ENCODE measurements at regions not wholly inside any gene's neighbourhood (a gene's known extent, or its start where the extent isn't known, plus 50 kb on each side); places are given as distances from the start of the nearest gene placed in this dataset.

DNA sequence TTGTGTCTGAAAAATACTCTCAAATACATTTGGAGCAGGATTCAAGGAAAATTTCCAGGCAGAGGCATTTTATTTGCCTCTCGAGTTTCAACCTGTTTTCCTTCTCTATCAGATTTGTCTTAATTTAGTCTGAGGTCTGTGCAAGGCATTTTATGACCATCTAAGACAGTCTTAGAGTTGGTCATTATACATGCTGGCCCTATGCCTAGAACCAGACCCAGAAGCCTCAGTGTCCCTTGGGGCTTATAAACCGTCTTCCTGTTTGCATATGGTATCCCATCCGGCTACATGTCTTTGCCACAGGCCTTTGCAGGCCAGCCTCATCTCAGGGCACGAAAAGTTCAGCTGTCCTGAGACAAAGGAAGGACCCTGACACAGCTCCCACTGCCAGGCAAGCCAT is 346.1 kb downstream of the SIPA1L2 start:
- DNase-seq (no peak), ATAC-seq (no peak)
- CTCF ChIA-PET = no interaction called here
- Mint-ChIP-seq H3K36me3 (no peaks in the 10 kb centered on the region), H3K27ac (no peak overlapping the region), H3K4me1 (no peaks in the 10 kb centered on the region), H3K4me3 (no peak overlapping the region), H3K9me3 (ENCODE audit: low read depth) (no peaks in the 10 kb centered on the region), H3K27me3 (peaks cover 16% of the 10 kb centered on the region)

- Mint-ChIP-seq H3K36me3 (no peaks in the 10 kb centered on the region), H3K27me3 (peaks cover 16% of the 10 kb centered on the region), H3K9me3 (ENCODE audit: low read depth) (no peaks in the 10 kb centered on the region), H3K4me3 (no peak overlapping the region), H3K27ac (no peak overlapping the region), H3K4me1 (no peaks in the 10 kb centered on the region)
- CTCF ChIA-PET = no interaction called here
- DNase-seq (no peak), ATAC-seq (no peak)
Measured at GRCh38 chr1:232282498-232282897, 347.4 kb downstream of the SIPA1L2 start.

- Mint-ChIP-seq H3K36me3 (no peaks in the 10 kb centered on the region), H3K27me3 (peaks cover 21% of the 10 kb centered on the region), H3K4me1 (no peaks in the 10 kb centered on the region), H3K9me3 (ENCODE audit: low read depth) (no peaks in the 10 kb centered on the region), H3K4me3 (no peak overlapping the region), H3K27ac (no peak overlapping the region)
- DNase-seq (no peak), ATAC-seq (no peak)
- CTCF ChIA-PET = no interaction called here
Measured at GRCh38 chr1:232280910-232281309, 349.0 kb downstream of the SIPA1L2 start.

DNA sequence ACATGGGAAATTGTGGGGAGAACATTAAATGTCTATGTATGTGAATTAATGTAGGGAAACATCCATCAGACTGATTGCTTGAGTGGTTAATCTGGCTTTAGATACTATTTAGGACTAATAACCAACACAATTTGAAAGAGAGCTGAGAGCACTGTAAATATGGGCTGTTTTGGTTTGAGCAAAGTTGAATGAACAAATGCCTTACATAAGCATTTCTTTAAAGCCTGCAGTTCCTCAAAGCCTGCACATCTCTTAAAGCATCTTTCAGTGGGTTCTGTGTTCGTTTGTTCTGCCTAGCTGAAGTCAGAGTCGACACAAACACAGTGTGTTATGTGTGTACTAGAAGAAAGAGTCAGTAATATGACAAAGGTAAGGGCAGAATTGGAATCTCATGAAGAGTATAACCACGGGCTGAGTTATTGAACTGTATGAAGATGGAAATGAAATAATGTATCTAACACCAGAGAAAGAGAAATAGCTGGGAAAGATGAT is 350.0 kb downstream of the SIPA1L2 start:
- H3K4me3 Mint-ChIP-seq = no peak overlapping the region
- ATAC-seq (no peak), DNase-seq (no peak)
- H3K36me3 Mint-ChIP-seq = no peaks in the 10 kb centered on the region
- H3K9me3 Mint-ChIP-seq (ENCODE audit: low read depth) = no peaks in the 10 kb centered on the region
- no peaks in the 10 kb centered on the region for H3K4me1 Mint-ChIP-seq
- CTCF ChIA-PET = no interaction called here
- H3K27me3 Mint-ChIP-seq = peaks cover 21% of the 10 kb centered on the region
- no peak overlapping the region for H3K27ac Mint-ChIP-seq

GRCh38 chr1:232278925-232279324 is 351.0 kb downstream of the SIPA1L2 start:
- Mint-ChIP-seq H3K4me1 (no peaks in the 10 kb centered on the region), H3K4me3 (no peak overlapping the region), H3K27ac (no peak overlapping the region), H3K9me3 (ENCODE audit: low read depth) (no peaks in the 10 kb centered on the region), H3K36me3 (no peaks in the 10 kb centered on the region), H3K27me3 (peaks cover 21% of the 10 kb centered on the region)
- DNase-seq (no peak), ATAC-seq (no peak)
- CTCF ChIA-PET = no interaction called here

GRCh38 chr1:232276651-232277050 is 353.3 kb downstream of the SIPA1L2 start:
- H3K4me3 Mint-ChIP-seq = no peak overlapping the region
- CTCF ChIA-PET = no interaction called here
- DNase-seq = no peak
- H3K9me3 Mint-ChIP-seq (ENCODE audit: low read depth) = no peaks in the 10 kb centered on the region
- H3K27ac Mint-ChIP-seq = no peak overlapping the region
- no peak for ATAC-seq
- peaks cover 18% of the 10 kb centered on the region for H3K27me3 Mint-ChIP-seq
- no peaks in the 10 kb centered on the region for H3K36me3 Mint-ChIP-seq
- no peaks in the 10 kb centered on the region for H3K4me1 Mint-ChIP-seq

GRCh38 chr1:232274999-232275710 is 354.8 kb downstream of the SIPA1L2 start:
- CTCF ChIA-PET = no interaction called here
- ATAC-seq = no peak
- no peaks in the 10 kb centered on the region for H3K4me1 Mint-ChIP-seq

DNA sequence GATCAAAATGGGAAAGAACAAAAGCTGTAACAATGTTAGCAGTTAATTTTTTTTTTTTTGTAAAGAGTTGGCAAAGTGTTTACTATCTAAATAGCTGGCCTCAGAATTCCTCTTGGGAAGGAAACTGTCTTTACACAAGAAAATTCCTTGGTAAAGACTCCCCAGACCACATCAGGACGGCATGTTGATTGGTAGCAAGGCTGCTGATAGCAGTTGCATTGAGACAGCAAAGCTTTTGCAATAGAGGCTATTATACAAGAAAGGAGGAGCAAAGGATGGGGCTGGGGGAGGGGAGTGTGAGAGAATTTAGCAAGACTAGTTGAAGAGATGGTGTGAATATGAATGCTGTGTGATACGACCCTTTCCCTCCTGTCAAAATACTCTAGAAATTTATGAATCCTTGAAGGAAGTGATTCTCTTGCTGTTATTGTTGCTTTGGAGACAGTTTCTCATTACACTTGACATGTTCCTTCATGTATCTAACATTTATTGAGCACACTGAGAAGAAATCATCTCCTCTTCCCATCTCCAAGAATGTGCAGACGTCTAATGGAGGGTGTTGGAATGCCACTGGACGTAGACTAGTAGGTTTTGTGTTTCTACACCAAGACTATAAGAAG is 355.6 kb downstream of the SIPA1L2 start:
- DNase-seq = no peak
- Mint-ChIP-seq H3K27ac (no peak overlapping the region), H3K36me3 (no peaks in the 10 kb centered on the region), H3K27me3 (peaks cover 5% of the 10 kb centered on the region), H3K9me3 (ENCODE audit: low read depth) (no peaks in the 10 kb centered on the region), H3K4me3 (no peak overlapping the region), H3K4me1 (no peaks in the 10 kb centered on the region)
- CTCF ChIA-PET = no interaction called here
- ATAC-seq = no peak

More at GRCh38 chr1:232274999-232275710, 354.8 kb downstream of the SIPA1L2 start:
- Mint-ChIP-seq H3K27ac (no peak overlapping the region), H3K4me3 (no peak overlapping the region), H3K36me3 (no peaks in the 10 kb centered on the region), H3K9me3 (ENCODE audit: low read depth) (no peaks in the 10 kb centered on the region), H3K27me3 (peaks cover 12% of the 10 kb centered on the region)
- no peak for DNase-seq

GRCh38 chr1:232273011-232273410 is 356.9 kb downstream of the SIPA1L2 start:
- H3K4me1 Mint-ChIP-seq = no peaks in the 10 kb centered on the region
- CTCF ChIA-PET = no interaction called here
- no peaks in the 10 kb centered on the region for H3K36me3 Mint-ChIP-seq
- H3K27me3 Mint-ChIP-seq = peaks cover 5% of the 10 kb centered on the region
- H3K27ac Mint-ChIP-seq = no peak overlapping the region
- ATAC-seq (no peak), DNase-seq (no peak)
- no peak overlapping the region for H3K4me3 Mint-ChIP-seq
- no peaks in the 10 kb centered on the region for H3K9me3 Mint-ChIP-seq (ENCODE audit: low read depth)

- Mint-ChIP-seq H3K9me3 (ENCODE audit: low read depth) (no peaks in the 10 kb centered on the region), H3K4me3 (no peak overlapping the region), H3K27me3 (peaks cover 5% of the 10 kb centered on the region), H3K36me3 (no peaks in the 10 kb centered on the region), H3K27ac (no peak overlapping the region), H3K4me1 (no peaks in the 10 kb centered on the region)
- no peak for DNase-seq
- ATAC-seq = no peak
- CTCF ChIA-PET = no interaction called here
Measured at GRCh38 chr1:232271991-232272589, 357.8 kb downstream of the SIPA1L2 start.

- ATAC-seq = no peak
- CTCF ChIA-PET = interaction anchor here (1.3 kb wide), 1 partner anchor 515 kb away, joined by 3 read pairs; no protein-coding TSS in a partner anchor
- DNase-seq = no peak
- Mint-ChIP-seq H3K36me3 (no peaks in the 10 kb centered on the region), H3K27ac (no peak overlapping the region), H3K4me1 (no peaks in the 10 kb centered on the region), H3K9me3 (ENCODE audit: low read depth) (no peaks in the 10 kb centered on the region), H3K27me3 (peaks cover 2% of the 10 kb centered on the region), H3K4me3 (no peak overlapping the region)
Measured at GRCh38 chr1:232271299-232271698, 358.6 kb downstream of the SIPA1L2 start.

DNA sequence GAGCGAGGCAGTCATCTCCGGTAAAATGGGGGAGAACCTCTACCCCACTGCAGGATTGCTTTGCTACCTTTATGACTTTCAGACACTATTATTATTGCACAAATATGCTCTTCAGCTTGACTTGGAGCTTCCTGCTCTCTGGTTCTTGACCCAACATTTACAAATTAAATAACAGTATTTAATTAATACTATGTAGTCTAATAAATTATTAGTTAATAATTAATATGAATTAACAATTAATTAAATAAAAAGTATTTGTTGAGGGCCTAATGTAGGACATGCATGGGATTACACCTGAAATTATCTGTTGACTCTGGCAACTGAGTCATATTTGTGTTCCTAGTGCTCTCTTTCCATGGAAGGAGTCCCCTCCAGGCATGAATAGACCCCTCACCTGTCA is 359.9 kb downstream of the SIPA1L2 start:
- H3K27me3 Mint-ChIP-seq = peaks cover 9% of the 10 kb centered on the region
- CTCF ChIA-PET = interaction anchor here (1.3 kb wide), 1 partner anchor 514 kb away, joined by 3 read pairs; no protein-coding TSS in a partner anchor

GRCh38 chr1:232267837-232268598 is 361.9 kb downstream of the SIPA1L2 start:
- Mint-ChIP-seq H3K36me3 (no peaks in the 10 kb centered on the region), H3K27me3 (peaks cover 12% of the 10 kb centered on the region), H3K4me3 (no peak overlapping the region), H3K4me1 (no peaks in the 10 kb centered on the region), H3K9me3 (ENCODE audit: low read depth) (no peaks in the 10 kb centered on the region), H3K27ac (no peak overlapping the region)
- CTCF ChIA-PET = no interaction called here
- ATAC-seq = no peak
- no peak for DNase-seq

More for the DNA sequence above, 359.9 kb downstream of the SIPA1L2 start:
- Mint-ChIP-seq H3K27ac (no peak overlapping the region), H3K4me1 (no peaks in the 10 kb centered on the region), H3K9me3 (ENCODE audit: low read depth) (no peaks in the 10 kb centered on the region), H3K36me3 (no peaks in the 10 kb centered on the region), H3K4me3 (no peak overlapping the region)
- DNase-seq (no peak), ATAC-seq (no peak)
